GM20000 (cell line): ENCODE measurements at regions not wholly inside any gene's neighbourhood (a gene's known extent, or its start where the extent isn't known, plus 50 kb on each side); places are given as distances from the start of the nearest gene placed in this dataset.

ENCODE experiments used
- DNase-seq: peaks from one replicate; pipeline ENCODE4 v3.0.0; 2012; ENCODE audit warnings: low spot score
- TF ChIP-seq, protein P1 (sequence below): IDR thresholded peaks from 2 replicates; pipeline ENCODE4 v1.5.1; 2012; ENCODE audit warnings: mild to moderate bottlenecking, control low read depth; ENCODE audit errors: extremely low read depth, missing control alignments

DNA sequence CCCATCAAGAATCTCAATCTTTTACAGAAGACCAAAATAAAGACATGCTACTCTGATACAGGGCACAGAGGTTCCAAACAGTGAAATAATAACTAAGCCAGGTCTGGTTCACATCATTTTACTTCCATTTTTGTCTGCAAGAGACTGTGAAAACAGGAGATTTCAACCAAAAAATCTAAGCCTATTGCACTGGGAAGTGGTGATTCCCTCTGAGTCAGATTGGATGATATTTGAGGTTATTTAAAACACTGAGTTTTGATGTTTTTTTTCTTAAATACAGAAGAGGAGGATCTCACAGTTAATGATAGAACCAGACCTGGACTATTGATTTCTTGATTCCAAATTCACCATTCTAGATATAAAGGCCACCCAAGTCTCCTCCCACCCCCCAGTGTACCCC is 117.3 kb upstream of the FAM20A start:
- no peak for DNase-seq
- TF ChIP-seq, protein P1, sequence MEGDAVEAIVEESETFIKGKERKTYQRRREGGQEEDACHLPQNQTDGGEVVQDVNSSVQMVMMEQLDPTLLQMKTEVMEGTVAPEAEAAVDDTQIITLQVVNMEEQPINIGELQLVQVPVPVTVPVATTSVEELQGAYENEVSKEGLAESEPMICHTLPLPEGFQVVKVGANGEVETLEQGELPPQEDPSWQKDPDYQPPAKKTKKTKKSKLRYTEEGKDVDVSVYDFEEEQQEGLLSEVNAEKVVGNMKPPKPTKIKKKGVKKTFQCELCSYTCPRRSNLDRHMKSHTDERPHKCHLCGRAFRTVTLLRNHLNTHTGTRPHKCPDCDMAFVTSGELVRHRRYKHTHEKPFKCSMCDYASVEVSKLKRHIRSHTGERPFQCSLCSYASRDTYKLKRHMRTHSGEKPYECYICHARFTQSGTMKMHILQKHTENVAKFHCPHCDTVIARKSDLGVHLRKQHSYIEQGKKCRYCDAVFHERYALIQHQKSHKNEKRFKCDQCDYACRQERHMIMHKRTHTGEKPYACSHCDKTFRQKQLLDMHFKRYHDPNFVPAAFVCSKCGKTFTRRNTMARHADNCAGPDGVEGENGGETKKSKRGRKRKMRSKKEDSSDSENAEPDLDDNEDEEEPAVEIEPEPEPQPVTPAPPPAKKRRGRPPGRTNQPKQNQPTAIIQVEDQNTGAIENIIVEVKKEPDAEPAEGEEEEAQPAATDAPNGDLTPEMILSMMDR, result no peak

DNA sequence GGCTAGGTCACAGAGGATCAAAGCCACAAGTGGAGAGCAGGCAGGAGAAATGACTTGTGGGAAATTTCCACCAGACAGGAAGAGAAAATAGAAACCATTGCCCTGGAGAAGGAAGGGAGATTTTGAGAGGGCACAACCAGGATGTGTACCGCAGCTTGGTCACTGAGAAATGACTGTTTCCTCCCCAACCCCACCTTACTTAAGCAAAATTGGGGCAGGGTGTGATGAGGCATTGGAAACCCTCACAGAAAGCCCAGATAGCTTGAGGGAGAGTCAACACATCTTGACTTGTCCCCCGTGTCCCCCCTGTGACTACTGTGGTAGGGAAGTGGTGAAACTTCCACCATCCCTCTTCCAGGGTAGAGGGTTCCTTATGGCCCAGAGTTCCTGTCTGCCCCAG is 113.5 kb upstream of the FAM20A start:
- no peak for DNase-seq
- TF ChIP-seq, protein P1, result no peak

DNA sequence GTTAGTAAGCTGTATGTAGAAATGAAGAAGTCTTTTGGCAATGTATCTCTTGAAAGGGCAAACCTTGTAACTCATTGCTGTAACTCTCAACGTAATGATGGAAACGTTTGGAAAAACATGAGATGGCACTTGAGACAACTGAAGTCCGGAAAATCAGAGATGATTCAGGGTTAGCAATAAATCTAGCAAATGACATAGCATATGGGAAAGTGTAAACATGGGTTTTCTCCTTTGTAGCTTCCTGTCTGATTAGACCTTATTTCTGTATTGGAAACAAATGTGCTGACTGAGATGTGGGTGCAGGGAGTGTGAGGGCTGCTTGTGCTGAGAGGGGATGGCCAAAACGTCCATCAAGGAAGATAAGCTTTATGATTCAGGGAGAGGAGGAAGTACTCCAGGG is 110.7 kb upstream of the FAM20A start:
- TF ChIP-seq, protein P1, result no peak
- no peak for DNase-seq

DNA sequence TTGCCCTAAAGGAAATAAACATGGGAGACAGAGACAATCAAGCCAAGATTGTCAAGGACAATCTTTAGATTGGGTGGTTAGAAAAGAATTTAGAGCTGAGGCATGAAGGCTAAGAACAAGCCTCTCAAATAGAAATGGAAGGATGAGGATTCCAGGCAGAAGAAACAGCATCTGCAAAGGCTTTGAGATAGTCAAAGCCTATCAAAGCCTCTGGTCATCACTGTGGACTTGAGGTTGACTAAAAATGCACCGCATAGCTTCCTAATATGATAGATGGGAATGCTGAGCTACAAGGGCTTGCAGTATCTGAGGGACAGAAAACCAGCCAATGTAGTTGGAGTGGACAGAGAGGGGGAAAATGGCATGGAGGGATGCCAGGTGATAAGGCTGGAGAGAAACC is 109.8 kb upstream of the FAM20A start:
- TF ChIP-seq, protein P1, result no peak
- DNase-seq, result no peak

DNA sequence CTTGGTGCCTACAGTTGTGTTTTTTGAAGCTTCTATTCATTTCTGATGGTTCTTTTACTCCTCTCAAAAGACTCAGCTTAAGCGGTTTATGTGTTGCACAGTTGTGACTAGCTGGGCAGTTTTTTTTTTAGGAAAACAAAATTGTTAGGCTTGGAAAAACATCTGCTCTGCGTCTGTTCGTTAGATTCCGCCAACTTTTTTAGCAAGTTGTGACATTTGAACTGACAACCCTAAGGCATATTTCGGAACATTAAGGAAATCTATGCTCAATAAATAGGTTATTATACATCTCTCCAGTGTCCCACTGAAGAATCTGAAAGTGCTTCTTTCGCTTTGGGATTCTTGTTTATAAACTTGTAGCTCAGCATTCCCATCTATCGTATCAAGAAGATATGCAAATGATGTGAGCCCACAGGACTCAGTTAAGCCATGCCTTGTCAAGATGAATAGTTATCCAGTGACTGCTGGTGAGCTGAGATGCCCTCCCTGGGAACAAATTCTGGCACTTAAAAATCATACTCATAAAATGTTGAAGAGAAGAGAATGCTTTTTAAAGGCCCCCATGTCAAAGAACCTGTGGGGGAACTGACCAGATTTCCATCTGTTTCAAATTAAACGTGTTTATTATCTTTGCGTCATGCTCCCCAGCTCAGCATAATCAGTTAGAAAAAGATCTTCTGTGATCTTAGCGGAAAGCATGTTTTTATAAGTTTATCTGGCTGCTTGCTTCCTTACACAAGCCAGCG is 109.0 kb upstream of the FAM20A start:
- TF ChIP-seq, protein P1, result no peak
- no peak for DNase-seq

DNA sequence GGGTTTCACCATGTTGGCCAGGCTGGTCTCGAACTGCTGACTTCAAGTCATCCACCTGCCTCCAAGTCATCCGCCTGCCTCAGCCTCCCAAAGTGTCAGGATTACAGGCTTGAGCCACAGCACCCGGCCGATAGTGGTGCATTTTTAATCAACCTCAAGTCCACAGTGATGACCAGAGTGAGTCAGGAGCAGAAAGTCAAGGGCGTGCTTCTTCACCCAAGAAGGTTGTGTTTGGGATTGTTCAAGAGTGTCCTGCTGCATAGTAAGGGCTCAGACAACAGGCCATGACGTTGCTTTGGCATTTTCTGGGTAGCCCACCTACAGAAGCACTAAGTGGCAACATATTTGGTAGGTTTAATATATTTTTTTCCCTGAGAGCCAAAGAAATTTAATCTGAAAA is 108.3 kb upstream of the FAM20A start:
- TF ChIP-seq, protein P1, result no peak

DNA sequence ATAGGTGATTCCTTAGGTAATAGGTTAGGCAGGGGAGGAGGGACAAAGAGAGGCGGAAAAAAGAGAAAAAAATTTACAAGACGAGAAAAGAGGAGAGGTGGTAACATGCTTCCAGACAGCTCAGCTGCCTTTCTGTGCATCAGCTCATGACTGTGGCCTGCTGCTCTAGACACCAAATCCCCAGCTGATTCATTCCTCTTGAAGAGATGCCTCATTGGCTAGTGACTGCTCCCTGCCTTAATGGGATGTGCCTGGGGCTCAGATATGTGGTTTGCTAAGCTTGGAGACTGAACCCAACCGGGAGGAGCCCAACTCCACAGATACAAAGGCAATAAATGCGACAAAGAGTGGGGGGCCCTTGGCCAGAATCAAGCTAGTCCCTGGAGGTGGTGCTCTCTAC is 105.9 kb upstream of the FAM20A start:
- DNase-seq, result no peak
- TF ChIP-seq, protein P1, result no peak

More for the DNA sequence above, 108.3 kb upstream of the FAM20A start:
- DNase-seq, result no peak
